Ishikawa (cell line): ENCODE measurements at regions not wholly inside any gene's neighbourhood (a gene's known extent, or its start where the extent isn't known, plus 50 kb on each side); places are given as distances from the start of the nearest gene placed in this dataset.

ENCODE experiments used
- EP300 ChIP-seq: IDR thresholded peaks from 2 replicates; pipeline ENCODE4 v1.6.1; 2012; ENCODE audit warnings: borderline replicate concordance
- RAD21 ChIP-seq: IDR thresholded peaks from 2 replicates; pipeline ENCODE4 v1.6.1; 2012; ENCODE audit warnings: low read depth
- TAF1 ChIP-seq: IDR thresholded peaks from 2 replicates; pipeline ENCODE4 v1.6.1; 2012; ENCODE audit warnings: low read depth, mild to moderate bottlenecking
- YY1 ChIP-seq: IDR thresholded peaks from 2 replicates; pipeline ENCODE4 v1.6.1; 2012; ENCODE audit warnings: low read depth

DNA sequence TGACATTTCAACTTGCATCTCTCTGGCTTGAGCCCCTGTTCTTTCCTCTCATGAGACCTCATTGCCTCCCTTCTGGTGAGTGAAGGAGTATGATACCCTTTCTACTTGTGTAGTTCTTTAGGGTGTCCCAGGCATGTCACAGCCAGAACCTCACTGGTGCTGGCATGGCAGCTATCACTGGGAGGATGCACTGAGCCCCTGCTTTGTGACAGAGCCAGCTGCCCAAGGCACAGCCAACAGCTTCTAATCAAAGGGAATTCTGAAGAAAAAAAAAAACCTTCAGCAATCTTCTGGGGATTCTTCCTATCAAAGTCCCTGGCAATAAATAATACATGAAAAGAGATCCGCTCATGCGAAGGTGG, 652.6 kb upstream of the KLF4 start:
- no peak for TF ChIP-seq RAD21
- TF ChIP-seq EP300, result no peak
- TF ChIP-seq TAF1, result no peak
- no peak for TF ChIP-seq YY1
